ENCODE measurements at regions not wholly inside any gene's neighbourhood (a gene's known extent, or its start where the extent isn't known, plus 50 kb on each side); places are given as distances from the start of the nearest gene placed in this dataset.

GRCh38 chr7:98703916-98704315 lies 86.8 kb downstream of the NPTX2 start:
- TF ChIP-seq CTCF (IDR thresholded peaks at IDR 0.05; ENCODE audit: poor library complexity, severe bottlenecking) (no peak), RAD21 (conservative IDR thresholded peaks at IDR 0.05) (no peak), EZH2 (IDR thresholded peaks at IDR 0.05; ENCODE audit: borderline replicate concordance, insufficient read depth, low read length, poor library complexity, severe bottlenecking) (no peak), EP300 (conservative IDR thresholded peaks at IDR 0.05; ENCODE audit: poor library complexity, severe bottlenecking) (no peak)

All from neural cell (in vitro differentiated cells).